ENCODE measurements at regions not wholly inside any gene's neighbourhood (a gene's known extent, or its start where the extent isn't known, plus 50 kb on each side); places are given as distances from the start of the nearest gene placed in this dataset.
"Not testable (repeated sequence)": the region's sequence is repeated elsewhere in the genome, so short reads cannot be mapped to it uniquely, and the experiment has no call there.

DNA sequence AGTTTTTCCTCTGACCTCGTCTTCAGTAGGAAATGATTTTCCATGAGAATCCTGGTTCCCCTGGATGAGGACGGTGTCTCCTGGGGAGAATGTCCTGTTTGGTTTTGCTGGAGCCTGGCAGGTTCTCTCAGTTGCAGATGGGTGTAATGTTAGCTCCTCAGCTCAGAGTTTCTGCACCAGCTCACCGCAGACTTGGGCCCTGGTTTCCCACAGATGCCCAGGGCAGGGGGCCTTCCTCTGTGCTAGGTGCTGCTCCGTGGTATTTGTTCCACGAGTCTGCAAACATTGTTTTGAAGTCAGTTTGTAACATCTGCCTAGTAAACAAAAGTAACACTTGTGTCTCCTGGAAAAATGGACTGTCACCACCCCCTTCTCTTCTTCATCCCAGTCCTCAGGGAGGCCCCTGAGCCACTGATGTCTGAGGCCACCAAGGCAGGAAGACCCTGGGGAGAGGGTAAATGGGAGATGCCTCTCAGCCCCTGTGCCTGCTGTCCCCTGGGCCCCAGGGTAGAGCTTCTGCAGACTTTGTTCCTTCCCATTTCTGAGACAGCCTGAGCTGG lies 67.3 kb upstream of the ANTXRL start:
- POLR2A ChIA-PET (ENCODE audit: partially characterized antibody); H2BK12ac ChIP-seq (ENCODE audit: low read depth, low read length); H2AK5ac ChIP-seq (ENCODE audit: low read depth, low read length); H3K4me2 ChIP-seq (ENCODE audit: insufficient read depth in 1 of 2, low read depth in 2 of 2, low read length in 2 of 2); H3K18ac ChIP-seq (ENCODE audit: extremely low read depth, low read length); H3K56ac ChIP-seq (replicated peaks; ENCODE audit: insufficient read length, low read depth, low read length); H2BK15ac ChIP-seq (ENCODE audit: low read length); H3K27ac ChIP-seq (ENCODE audit: low read depth, low read length); FAIRE-seq; H3K36me3 ChIP-seq (ENCODE audit: control insufficient read depth in 2 of 4, insufficient read depth in 4 of 4, low read length in 3 of 4); DNase-seq (ENCODE audit: low read depth in 1 of 2, low spot score in 2 of 2); H4K8ac ChIP-seq (ENCODE audit: extremely low read depth, insufficient read depth, low read length); H2BK20ac ChIP-seq (ENCODE audit: low read length); H4K91ac ChIP-seq (replicated peaks; ENCODE audit: insufficient read length, low read length); H2AFZ ChIP-seq (ENCODE audit: low read length); H3K4me3 ChIP-seq (ENCODE audit: extremely low read depth in 1 of 4, insufficient read depth in 2 of 4, low read depth in 3 of 4, low read length in 4 of 4); H2BK5ac ChIP-seq (ENCODE audit: low read depth, low read length); H4K5ac ChIP-seq (ENCODE audit: insufficient read length, low read depth, low read length); H3K23ac ChIP-seq (ENCODE audit: insufficient read length); H4K20me1 ChIP-seq (replicated peaks in 1 of 2; ENCODE audit: control insufficient read depth in 1 of 2, insufficient read depth in 2 of 2, low read length in 2 of 2); H3K27me3 ChIP-seq (replicated peaks in 1 of 4; ENCODE audit: control insufficient read depth in 3 of 4, extremely low read depth in 1 of 4, insufficient read depth in 3 of 4, low read length in 3 of 4); H3K23me2 ChIP-seq (ENCODE audit: low read depth, low read length); H3K14ac ChIP-seq (ENCODE audit: insufficient read length); H3K79me1 ChIP-seq (ENCODE audit: low read depth, low read length); H3K79me2 ChIP-seq (ENCODE audit: control insufficient read depth in 1 of 2, insufficient read depth in 2 of 2, low read length in 2 of 2); H3K9ac ChIP-seq (replicated peaks in 1 of 4; ENCODE audit: extremely low read depth in 1 of 4, low read depth in 3 of 4, low read length in 3 of 4); H3K4ac ChIP-seq (replicated peaks; ENCODE audit: insufficient read length, low read depth, low read length); H2BK120ac ChIP-seq (replicated peaks; ENCODE audit: low read depth, low read length); H3K4me1 ChIP-seq (replicated peaks in 1 of 4; ENCODE audit: control insufficient read depth in 3 of 4, insufficient read depth in 4 of 4, low read length in 3 of 4): not testable (repeated sequence)
- CTCF ChIA-PET (ENCODE audit: partially characterized antibody) = interaction anchor here (1.0 to 6.0 kb wide), 5 partner anchors 8 to 52 kb away, joined by 3 to 73 read pairs (median 3); no protein-coding TSS in a partner anchor
- WGBS, 2 experiments (ENCODE audit: extremely low coverage in 1 of 2, insufficient coverage in 1 of 2, insufficient read length in 1 of 2, insufficient replicate concordance in 2 of 2, low coverage in 1 of 2, low lambda C conversion rate in 2 of 2, missing lambda C conversion rate in 1 of 2) = 83% methylated on average over 5 of the region's 5 CpGs; no CpG with 5 or more reads in 1 of the 2 experiments
- peaks cover 8 to 10% of the 10 kb centered on the region in 2 experiments for H3K9me3 ChIP-seq (ENCODE audit: insufficient read depth in 2 of 2, low read depth in 1 of 2, low read length in 1 of 2)
